OCI-LY1 (cell line): ENCODE measurements at regions not wholly inside any gene's neighbourhood (a gene's known extent, or its start where the extent isn't known, plus 50 kb on each side); places are given as distances from the start of the nearest gene placed in this dataset.

Experiments
- H2AFZ ChIP-seq: fragments of 200-600 bp; sonication (generic), shearing (Covaris generic); 2 replicates; pipeline ENCODE4 v1.6.0; 2014; ENCODE audit warnings: antibody characterized with exemption, mild to moderate bottlenecking, low read length
- H3F3A ChIP-seq: fragments of 200-600 bp; sonication (generic), shearing (Covaris generic); 2 replicates; pipeline ENCODE4 v1.6.0; 2014; ENCODE audit warnings: mild to moderate bottlenecking, antibody characterized with exemption, low read length, moderate library complexity; ENCODE audit not compliant: insufficient read depth
- H3K27ac ChIP-seq: fragments of 200-600 bp; sonication (generic); 2 replicates; pipeline ENCODE4 v1.5.1; 2014; ENCODE audit warnings: low read length, mixed run types, mild to moderate bottlenecking, low read depth; ENCODE audit not compliant: poor library complexity, severe bottlenecking
- H3K27me3 ChIP-seq: fragments of 200-600 bp; sonication (generic); 2 replicates; pipeline ENCODE4 v1.6.0; 2014; ENCODE audit warnings: antibody characterized with exemption, mild to moderate bottlenecking, low read length, moderate library complexity; ENCODE audit not compliant: insufficient read depth
- H3K36me3 ChIP-seq: fragments of 200-600 bp; sonication (generic); 2 replicates; pipeline ENCODE4 v1.6.1; 2014; ENCODE audit warnings: mild to moderate bottlenecking, antibody characterized with exemption, low read length, moderate library complexity, mixed read lengths; ENCODE audit not compliant: insufficient read depth
- H3K4me1 ChIP-seq: fragments of 200-600 bp; sonication (generic); 2 replicates; pipeline ENCODE4 v1.5.1; 2014; ENCODE audit warnings: mild to moderate bottlenecking, low read length, moderate library complexity; ENCODE audit not compliant: insufficient read depth, severe bottlenecking
- H3K4me2 ChIP-seq: fragments of 200-600 bp; sonication (generic), shearing (Covaris generic); 2 replicates; pipeline ENCODE4 v1.6.1; 2014; ENCODE audit warnings: low read length
- H3K4me3 ChIP-seq: fragments of 200-600 bp; sonication (generic); 2 replicates; pipeline ENCODE4 v1.5.1; 2014; ENCODE audit warnings: low read length, low read depth, mild to moderate bottlenecking, mixed read lengths; ENCODE audit not compliant: poor library complexity, severe bottlenecking
- H3K79me2 ChIP-seq: fragments of 200-600 bp; shearing (Covaris generic); 2 replicates; pipeline ENCODE4 v1.6.1; 2016; ENCODE audit warnings: mixed run types, low read length, mixed read lengths; ENCODE audit not compliant: insufficient read depth
- H3K9ac ChIP-seq: fragments of 200-600 bp; sonication (generic), shearing (Covaris generic); 2 replicates; pipeline ENCODE4 v1.6.1; 2014; ENCODE audit warnings: mild to moderate bottlenecking, low read length, mixed read lengths
- H3K9me2 ChIP-seq: fragments of 200-600 bp; sonication (generic), shearing (Covaris generic); 2 replicates; pipeline ENCODE4 v1.6.1; 2014; ENCODE audit warnings: low read depth, mild to moderate bottlenecking, low read length, mixed read lengths
- H3K9me3 ChIP-seq: fragments of 200-600 bp; shearing (Covaris generic); 2 replicates; pipeline ENCODE4 v1.6.1; 2014; ENCODE audit warnings: low read length, mixed read lengths
- H4K20me1 ChIP-seq: fragments of 200-600 bp; sonication (generic), shearing (Covaris generic); 2 replicates; pipeline ENCODE4 v1.6.0; 2016; ENCODE audit warnings: mild to moderate bottlenecking, low read length; ENCODE audit not compliant: insufficient read depth
- EZH2 ChIP-seq: fragments of 200-600 bp; sonication (generic), shearing (Covaris generic); IDR thresholded peaks from 2 replicates; pipeline ENCODE4 v1.8.0; 2017; ENCODE audit warnings: borderline replicate concordance, mixed run types, mild to moderate bottlenecking, antibody characterized with exemption, low read length, moderate library complexity, mixed read lengths
- TF ChIP-seq, protein P1 (sequence below): fragments of 200-600 bp; sonication (generic), shearing (Covaris generic); IDR thresholded peaks from 2 replicates; pipeline ENCODE4 v1.5.1; 2017; ENCODE audit warnings: mild to moderate bottlenecking, antibody characterized with exemption, low read length, moderate library complexity, mixed read lengths

DNA sequence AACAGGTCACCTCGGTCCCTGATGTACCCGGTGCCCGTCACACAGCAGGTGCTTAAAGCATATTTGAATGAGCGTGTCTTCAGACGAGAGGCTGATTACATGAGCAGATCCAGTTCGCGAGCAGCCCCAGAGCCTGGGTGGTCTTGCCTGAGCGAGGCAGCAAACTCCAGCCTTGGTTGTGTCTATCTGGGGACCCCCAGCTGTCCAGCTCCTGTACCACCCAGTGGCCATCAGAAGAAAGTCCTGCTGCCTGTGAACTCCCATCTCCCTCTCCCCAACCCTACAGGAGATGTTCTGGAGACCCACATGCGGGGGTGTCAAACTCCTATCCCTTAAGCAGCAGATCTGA is 174.2 kb downstream of the PHETA1 start:
- Histone ChIP-seq H4K20me1 (no peaks in the 10 kb centered on the region), H3K9me2 (no peaks in the 10 kb centered on the region), H3K4me2 (no peak overlapping the region), H2AFZ (no peak overlapping the region), H3K36me3 (no peaks in the 10 kb centered on the region), H3K27me3 (no peaks in the 10 kb centered on the region), H3F3A (no peaks in the 10 kb centered on the region), H3K27ac (no peak overlapping the region), H3K4me1 (no peaks in the 10 kb centered on the region), H3K4me3 (no peak overlapping the region), H3K79me2 (no peaks in the 10 kb centered on the region), H3K9me3 (no peaks in the 10 kb centered on the region), H3K9ac (no peak overlapping the region)
- TF ChIP-seq, protein P1, sequence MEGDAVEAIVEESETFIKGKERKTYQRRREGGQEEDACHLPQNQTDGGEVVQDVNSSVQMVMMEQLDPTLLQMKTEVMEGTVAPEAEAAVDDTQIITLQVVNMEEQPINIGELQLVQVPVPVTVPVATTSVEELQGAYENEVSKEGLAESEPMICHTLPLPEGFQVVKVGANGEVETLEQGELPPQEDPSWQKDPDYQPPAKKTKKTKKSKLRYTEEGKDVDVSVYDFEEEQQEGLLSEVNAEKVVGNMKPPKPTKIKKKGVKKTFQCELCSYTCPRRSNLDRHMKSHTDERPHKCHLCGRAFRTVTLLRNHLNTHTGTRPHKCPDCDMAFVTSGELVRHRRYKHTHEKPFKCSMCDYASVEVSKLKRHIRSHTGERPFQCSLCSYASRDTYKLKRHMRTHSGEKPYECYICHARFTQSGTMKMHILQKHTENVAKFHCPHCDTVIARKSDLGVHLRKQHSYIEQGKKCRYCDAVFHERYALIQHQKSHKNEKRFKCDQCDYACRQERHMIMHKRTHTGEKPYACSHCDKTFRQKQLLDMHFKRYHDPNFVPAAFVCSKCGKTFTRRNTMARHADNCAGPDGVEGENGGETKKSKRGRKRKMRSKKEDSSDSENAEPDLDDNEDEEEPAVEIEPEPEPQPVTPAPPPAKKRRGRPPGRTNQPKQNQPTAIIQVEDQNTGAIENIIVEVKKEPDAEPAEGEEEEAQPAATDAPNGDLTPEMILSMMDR: no peak
- TF ChIP-seq EZH2: no peak

DNA sequence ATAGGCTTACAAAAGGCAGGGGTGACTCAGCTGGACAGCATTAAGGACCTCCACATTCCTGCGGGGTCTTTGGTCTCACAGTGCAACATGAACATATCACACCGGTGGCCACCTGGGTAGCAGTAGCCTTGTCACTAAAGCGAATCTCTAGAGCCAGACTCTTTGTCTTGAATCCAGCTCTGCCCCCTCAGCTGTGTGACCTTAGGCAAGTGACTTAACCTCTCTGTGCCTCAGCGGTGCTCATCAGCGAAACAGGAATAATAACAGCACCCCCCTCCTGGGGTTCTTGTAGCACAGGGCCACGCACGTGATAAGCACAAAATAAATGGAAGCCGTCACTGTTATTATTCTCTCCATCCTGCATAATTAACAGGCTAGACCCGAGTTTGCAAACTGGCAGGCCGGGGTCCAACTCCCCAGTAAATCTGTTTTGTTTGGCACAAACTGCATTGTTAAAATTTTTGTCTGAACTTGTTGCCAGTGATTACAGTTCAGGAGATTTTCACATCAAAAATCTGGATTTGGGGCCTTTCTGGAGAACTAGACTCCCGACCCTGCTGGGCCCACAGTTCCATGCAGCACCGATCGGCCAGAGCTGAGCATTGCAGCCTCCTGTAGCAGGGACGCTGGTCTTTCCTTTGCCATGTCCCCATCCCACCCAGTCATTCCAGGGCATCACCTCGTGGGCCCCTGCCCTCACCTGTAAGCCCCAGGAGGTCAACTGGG is 174.8 kb downstream of the PHETA1 start:
- Histone ChIP-seq H3K27me3 (no peaks in the 10 kb centered on the region), H3K9ac (no peak overlapping the region), H3K27ac (no peak overlapping the region), H3K9me2 (no peaks in the 10 kb centered on the region), H3K4me1 (no peaks in the 10 kb centered on the region), H3K36me3 (no peaks in the 10 kb centered on the region), H3K79me2 (no peaks in the 10 kb centered on the region), H4K20me1 (no peaks in the 10 kb centered on the region), H3K4me2 (no peak overlapping the region), H3K4me3 (no peak overlapping the region), H2AFZ (no peak overlapping the region), H3F3A (no peaks in the 10 kb centered on the region), H3K9me3 (no peaks in the 10 kb centered on the region)
- TF ChIP-seq, protein P1: no peak
- TF ChIP-seq EZH2: no peak

GRCh38 chr12:111193496-111193895 is 175.4 kb downstream of the PHETA1 start:
- Histone ChIP-seq H3K9ac (no peak overlapping the region), H3K4me1 (no peaks in the 10 kb centered on the region), H3K27me3 (no peaks in the 10 kb centered on the region), H3K27ac (no peak overlapping the region), H3F3A (no peaks in the 10 kb centered on the region), H4K20me1 (no peaks in the 10 kb centered on the region), H3K79me2 (no peaks in the 10 kb centered on the region), H3K9me3 (no peaks in the 10 kb centered on the region), H2AFZ (no peak overlapping the region), H3K4me3 (no peak overlapping the region), H3K36me3 (no peaks in the 10 kb centered on the region), H3K4me2 (no peak overlapping the region), H3K9me2 (no peaks in the 10 kb centered on the region)
- TF ChIP-seq EZH2: no peak
- TF ChIP-seq, protein P1: no peak
